Fibroblast of lung (primary cell): ENCODE measurements at regions not wholly inside any gene's neighbourhood (a gene's known extent, or its start where the extent isn't known, plus 50 kb on each side); places are given as distances from the start of the nearest gene placed in this dataset.

Source experiments
- DNase-seq, 2 donors: peaks; one replicate each; pipeline versions ENCODE4 v3.0.0 to v3.0.0-alpha.2; 2010; ENCODE audit warnings: low read depth in 2 of 2
- H2AFZ ChIP-seq: 2 replicates; pipeline ENCODE4 v1.5.1; 2012; ENCODE audit warnings: low read length, control low read depth, inconsistent platforms
- H3K27ac ChIP-seq: 2 replicates; pipeline ENCODE4 v1.5.1; 2011; ENCODE audit warnings: low read length, control low read depth; ENCODE audit not compliant: insufficient read depth
- H3K27me3 ChIP-seq: 2 replicates; pipeline ENCODE4 v1.5.1; 2011; ENCODE audit warnings: mild to moderate bottlenecking, low read length; ENCODE audit not compliant: control insufficient read depth, insufficient read depth
- H3K36me3 ChIP-seq: 2 replicates; pipeline ENCODE4 v1.5.1; 2011; ENCODE audit warnings: low read length; ENCODE audit not compliant: control insufficient read depth, insufficient read depth
- H3K4me1 ChIP-seq: 2 replicates; pipeline ENCODE4 v1.5.1; 2011; ENCODE audit warnings: low read length; ENCODE audit not compliant: control insufficient read depth, insufficient read depth; ENCODE audit errors: extremely low read depth
- H3K4me2 ChIP-seq: 2 replicates; pipeline ENCODE4 v1.5.1; 2011; ENCODE audit warnings: low read length, control low read depth; ENCODE audit not compliant: insufficient read depth; ENCODE audit errors: extremely low read depth
- H3K4me3 ChIP-seq, 4 experiments: fragments of 200-600 bp in 1 of 4; sonication (generic) in 1 of 4; replicated peaks in 1 of 4; 2 replicates each; pipeline ENCODE4 v1.5.1; 2011 to 2016; ENCODE audit warnings: low read length in 4 of 4, low read depth in 3 of 4, mild to moderate bottlenecking in 3 of 4, control low read depth in 2 of 4, inconsistent platforms in 1 of 4, mixed read lengths in 1 of 4; ENCODE audit not compliant: insufficient read depth in 1 of 4; ENCODE audit errors: control extremely low read depth in 1 of 4
- H3K79me2 ChIP-seq: 2 replicates; pipeline ENCODE4 v1.5.1; 2012; ENCODE audit warnings: mild to moderate bottlenecking, low read length, inconsistent platforms; ENCODE audit not compliant: control insufficient read depth, insufficient read depth
- H3K9ac ChIP-seq: 2 replicates; pipeline ENCODE4 v1.5.1; 2011; ENCODE audit warnings: mild to moderate bottlenecking, low read length, control low read depth; ENCODE audit not compliant: insufficient read depth
- H3K9me3 ChIP-seq: 2 replicates; pipeline ENCODE4 v1.5.1; 2012; ENCODE audit warnings: low read depth, low read length; ENCODE audit not compliant: control insufficient read depth, insufficient read depth
- H4K20me1 ChIP-seq: 2 replicates; pipeline ENCODE4 v1.5.1; 2011; ENCODE audit warnings: low read length; ENCODE audit not compliant: control insufficient read depth, insufficient read depth; ENCODE audit errors: extremely low read depth
- CTCF ChIP-seq, 2 donors: IDR thresholded peaks in 1 of 2; conservative IDR thresholded peaks in 1 of 2; 1 replicate in 1 of 2; 2 replicates in 1 of 2; pipeline ENCODE4 v1.5.1; 2011 to 2012; ENCODE audit warnings: low read length in 2 of 2, control low read depth in 1 of 2, inconsistent platforms in 1 of 2, low read depth in 1 of 2, mild to moderate bottlenecking in 1 of 2
- EZH2 ChIP-seq: IDR thresholded peaks from 2 replicates; pipeline ENCODE4 v1.5.1; 2012; ENCODE audit warnings: low read length, control low read depth, mild to moderate bottlenecking; ENCODE audit errors: missing control alignments

GRCh38 chr12:31210541-31210940 lies 115.4 kb downstream of the SINHCAF start:
- H3K4me2 ChIP-seq, result no peak overlapping the region
- H3K79me2 ChIP-seq, result no peaks in the 10 kb centered on the region
- H3K4me1 ChIP-seq, result no peaks in the 10 kb centered on the region
- H3K27me3 ChIP-seq, result no peaks in the 10 kb centered on the region
- no peaks in the 10 kb centered on the region for H3K9me3 ChIP-seq
- no peaks in the 10 kb centered on the region for H3K36me3 ChIP-seq
- no peak overlapping the region for H3K4me3 ChIP-seq
- no peaks in the 10 kb centered on the region for H4K20me1 ChIP-seq
- no peak overlapping the region for H3K9ac ChIP-seq
- no peak for DNase-seq
- H2AFZ ChIP-seq, result no peak overlapping the region
- TF ChIP-seq EZH2 (no peak), CTCF (conservative IDR thresholded peaks at IDR 0.05 in 1 of 2, IDR thresholded peaks at IDR 0.05 in 1 of 2; ENCODE audit: low read depth in 1 of 2, low read length in 2 of 2) (no peak)
- no peak overlapping the region for H3K27ac ChIP-seq

DNA sequence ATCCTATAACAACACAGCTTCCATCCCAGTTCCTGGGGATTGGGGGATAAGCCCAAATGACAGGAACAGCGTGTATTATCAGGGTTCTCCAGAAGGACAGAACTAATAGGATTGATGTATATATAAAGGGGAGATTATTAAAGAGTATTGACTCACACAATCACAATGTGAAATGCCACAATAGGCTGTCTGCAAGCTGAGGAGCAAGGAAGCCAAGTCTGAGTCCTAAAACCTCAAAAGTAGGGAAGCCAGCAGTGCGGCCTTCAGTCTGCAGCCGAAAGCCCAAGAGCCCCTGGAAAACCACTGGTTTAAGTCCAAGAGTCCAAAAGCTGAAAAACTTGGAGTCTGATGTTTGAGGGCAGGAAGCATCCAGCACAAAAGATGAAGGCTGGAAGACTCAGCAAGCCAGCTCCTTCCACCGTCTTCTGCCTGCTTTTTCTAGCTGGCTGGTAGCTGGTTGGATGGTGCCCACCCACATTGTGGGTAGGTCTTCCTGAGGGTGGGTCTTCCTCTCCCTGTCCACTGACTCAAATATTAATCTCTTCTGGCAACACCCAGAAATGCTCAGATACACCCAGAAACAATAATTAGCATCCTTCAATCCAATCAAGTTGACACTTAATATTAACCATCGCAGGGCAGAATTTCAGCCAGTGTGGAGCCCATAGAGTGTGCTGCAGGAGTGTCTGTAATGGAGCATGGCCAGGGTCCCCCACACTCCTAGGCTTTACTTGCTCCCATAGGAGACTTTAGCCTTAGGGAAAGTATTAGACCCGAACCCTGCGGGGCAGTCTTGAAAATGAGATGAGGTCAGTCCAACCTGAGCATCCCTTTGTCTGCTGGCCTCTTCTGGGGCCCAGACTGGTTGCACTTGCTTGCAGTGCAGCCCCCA lies 111.1 kb downstream of the SINHCAF start:
- H3K4me2 ChIP-seq, result no peak overlapping the region
- H3K4me3 ChIP-seq, result no peak overlapping the region
- no peak overlapping the region for H2AFZ ChIP-seq
- no peaks in the 10 kb centered on the region for H3K79me2 ChIP-seq
- no peak overlapping the region for H3K27ac ChIP-seq
- no peaks in the 10 kb centered on the region for H4K20me1 ChIP-seq
- H3K4me1 ChIP-seq, result no peaks in the 10 kb centered on the region
- no peaks in the 10 kb centered on the region for H3K36me3 ChIP-seq
- DNase-seq, result peak in 1 of 2 donors; percentile 39
- no peaks in the 10 kb centered on the region for H3K9me3 ChIP-seq
- TF ChIP-seq EZH2, result no peak
- no peak for TF ChIP-seq CTCF (conservative IDR thresholded peaks at IDR 0.05 in 1 of 2, IDR thresholded peaks at IDR 0.05 in 1 of 2; ENCODE audit: low read depth in 1 of 2, low read length in 2 of 2)
- peaks cover 4% of the 10 kb centered on the region for H3K27me3 ChIP-seq
- H3K9ac ChIP-seq, result no peak overlapping the region

DNA sequence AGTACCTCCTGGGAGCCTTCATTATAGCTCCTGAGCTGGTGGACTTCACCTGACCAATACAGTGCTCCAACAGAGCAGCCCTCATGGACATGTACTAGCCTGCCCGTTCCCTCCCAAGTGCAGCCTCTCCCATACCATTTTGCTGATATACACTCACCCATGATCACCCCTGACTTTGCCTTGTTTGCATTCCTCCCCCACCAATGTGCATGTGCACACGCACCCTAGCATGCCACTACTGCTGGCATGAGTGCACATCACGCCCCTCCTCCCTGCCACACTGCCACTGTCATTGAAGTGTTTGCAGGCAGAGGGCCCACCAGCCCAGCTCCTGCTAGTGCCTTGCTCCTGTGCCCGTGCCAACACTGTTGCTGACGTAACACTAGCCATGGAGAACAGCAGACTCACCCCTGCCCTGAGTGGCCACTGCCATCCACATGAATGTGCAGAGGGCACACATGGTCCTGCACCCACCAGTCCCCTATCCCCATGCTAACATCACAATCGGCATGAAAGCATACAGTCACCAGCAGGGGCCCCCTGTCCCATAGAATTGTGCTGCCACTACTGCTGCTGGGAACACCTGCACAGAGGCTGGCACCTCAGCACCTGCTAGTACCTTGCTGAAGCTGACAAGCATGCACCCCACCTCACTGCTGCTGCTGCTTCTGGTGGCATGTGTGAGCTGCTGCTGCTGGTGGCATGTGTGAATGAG lies 110.3 kb downstream of the SINHCAF start:
- Histone ChIP-seq H3K4me2 (no peak overlapping the region), H3K9me3 (no peaks in the 10 kb centered on the region)
- TF ChIP-seq CTCF (conservative IDR thresholded peaks at IDR 0.05 in 1 of 2, IDR thresholded peaks at IDR 0.05 in 1 of 2; ENCODE audit: low read depth in 1 of 2, low read length in 2 of 2), result no peak
- TF ChIP-seq EZH2, result no peak

More for the DNA sequence above, 110.3 kb downstream of the SINHCAF start:
- H3K4me1 ChIP-seq, result no peaks in the 10 kb centered on the region
- no peak overlapping the region for H2AFZ ChIP-seq
- no peak overlapping the region for H3K4me3 ChIP-seq
- H3K27ac ChIP-seq, result no peak overlapping the region
- H3K9ac ChIP-seq, result no peak overlapping the region
- peaks cover 5% of the 10 kb centered on the region for H3K27me3 ChIP-seq
- H3K36me3 ChIP-seq, result no peaks in the 10 kb centered on the region
- DNase-seq, result no peak
- H3K79me2 ChIP-seq, result no peaks in the 10 kb centered on the region
- no peaks in the 10 kb centered on the region for H4K20me1 ChIP-seq
